Endodermal cell (in vitro differentiated cells): ENCODE measurements at regions not wholly inside any gene's neighbourhood (a gene's known extent, or its start where the extent isn't known, plus 50 kb on each side); places are given as distances from the start of the nearest gene placed in this dataset.

Experiments
- DNase-seq: peaks from one replicate; pipeline ENCODE4 v3.0.0-alpha.2; 2017
- H3K27ac ChIP-seq: 2 replicates; pipeline ENCODE4 v1.5.1; 2013; ENCODE audit warnings: mild to moderate bottlenecking, low read depth, low read length, moderate library complexity
- H3K27me3 ChIP-seq: 2 replicates; pipeline ENCODE4 v1.6.1; 2013; ENCODE audit warnings: mild to moderate bottlenecking, low read length, moderate library complexity; ENCODE audit not compliant: insufficient read depth, control insufficient read depth, poor library complexity, severe bottlenecking
- H3K36me3 ChIP-seq: 2 replicates; pipeline ENCODE4 v1.7.0; 2013; ENCODE audit warnings: mild to moderate bottlenecking, low read length, moderate library complexity; ENCODE audit not compliant: control insufficient read depth, insufficient read depth
- H3K4me1 ChIP-seq: one replicate; pipeline ENCODE4 v1.7.0; 2013; ENCODE audit warnings: low read length; ENCODE audit not compliant: control insufficient read depth, insufficient read depth
- H3K4me3 ChIP-seq: 2 replicates; pipeline ENCODE4 v1.5.1; 2013; ENCODE audit warnings: mild to moderate bottlenecking, low read length, moderate library complexity
- H3K9ac ChIP-seq: 2 replicates; pipeline ENCODE4 v1.6.1; 2013; ENCODE audit warnings: mild to moderate bottlenecking, low read length, moderate library complexity; ENCODE audit not compliant: poor library complexity, severe bottlenecking; ENCODE audit errors: extremely low read depth
- H3K9me3 ChIP-seq: 2 replicates; pipeline ENCODE4 v1.6.1; 2013; ENCODE audit warnings: mild to moderate bottlenecking, low read length, moderate library complexity; ENCODE audit not compliant: control insufficient read depth
- H3K27ac Mint-ChIP-seq: 2 replicates; pipeline ENCODE4 v1.8.0; 2020; ENCODE audit warnings: mixed read lengths
- H3K27me3 Mint-ChIP-seq: 2 replicates; pipeline ENCODE4 v1.8.0; 2021; ENCODE audit warnings: mild to moderate bottlenecking, mixed read lengths; ENCODE audit not compliant: insufficient read depth
- H3K36me3 Mint-ChIP-seq: 2 replicates; pipeline ENCODE4 v1.8.0; 2020; ENCODE audit warnings: low read depth, mixed read lengths
- H3K4me1 Mint-ChIP-seq: 2 replicates; pipeline ENCODE4 v1.8.0; 2020; ENCODE audit warnings: mixed read lengths
- H3K4me3 Mint-ChIP-seq: 2 replicates; pipeline ENCODE4 v1.8.0; 2020; ENCODE audit warnings: mild to moderate bottlenecking, moderate library complexity, mixed read lengths
- H3K9me3 Mint-ChIP-seq: 2 replicates; pipeline ENCODE4 v1.8.0; 2020; ENCODE audit warnings: mild to moderate bottlenecking, mixed read lengths
- WGBS, 2 experiments: methylation state at CpG; one replicate each; pipeline versions ENCODE4 v1.1.5 to v1.1.7; 2013; ENCODE audit warnings: missing lambda C conversion rate in 2 of 2, mixed read lengths in 1 of 2; ENCODE audit not compliant: insufficient coverage in 1 of 2, insufficient read length in 1 of 2; 5-methylcytosine and 5-hydroxymethylcytosine counted together
- TF ChIP-seq, protein P1 (sequence below): fragments of 200-600 bp; sonication (generic); conservative IDR thresholded peaks from 2 replicates; pipeline ENCODE4 v1.5.0; 2021; ENCODE audit warnings: antibody characterized with exemption, mild to moderate bottlenecking

DNA sequence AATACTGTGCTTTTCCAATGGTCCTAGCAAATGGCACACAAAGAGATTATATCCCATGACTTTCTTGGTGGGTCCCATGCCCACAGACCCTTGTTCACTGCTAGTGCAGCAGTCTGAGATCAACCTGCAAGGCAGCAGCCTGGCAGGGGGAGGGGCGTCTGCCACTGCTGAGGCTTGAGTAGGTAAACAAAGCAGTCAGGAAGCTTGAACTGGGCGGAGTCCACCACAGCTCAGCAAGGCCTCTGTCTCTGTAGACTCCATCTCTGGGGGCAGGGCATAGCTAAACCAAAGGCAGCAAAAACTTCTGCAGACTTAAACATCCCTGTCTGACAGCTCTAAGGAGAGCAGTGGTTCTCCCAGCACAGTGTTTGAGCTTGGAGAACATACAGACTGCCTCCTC, 82.9 kb downstream of the ZNF737 start:
- Histone ChIP-seq H3K27me3 (no peaks in the 10 kb centered on the region), H3K4me1 (no peaks in the 10 kb centered on the region), H3K4me3 (no peak overlapping the region), H3K9me3 (no peaks in the 10 kb centered on the region), H3K9ac (no peak overlapping the region), H3K36me3 (no peaks in the 10 kb centered on the region), H3K27ac (no peak overlapping the region)
- Mint-ChIP-seq H3K4me1 (peaks cover 2% of the 10 kb centered on the region), H3K27me3 (no peaks in the 10 kb centered on the region), H3K4me3 (no peak overlapping the region), H3K36me3 (no peaks in the 10 kb centered on the region), H3K9me3 (peaks cover 39% of the 10 kb centered on the region), H3K27ac (no peak overlapping the region)
- TF ChIP-seq, protein P1, sequence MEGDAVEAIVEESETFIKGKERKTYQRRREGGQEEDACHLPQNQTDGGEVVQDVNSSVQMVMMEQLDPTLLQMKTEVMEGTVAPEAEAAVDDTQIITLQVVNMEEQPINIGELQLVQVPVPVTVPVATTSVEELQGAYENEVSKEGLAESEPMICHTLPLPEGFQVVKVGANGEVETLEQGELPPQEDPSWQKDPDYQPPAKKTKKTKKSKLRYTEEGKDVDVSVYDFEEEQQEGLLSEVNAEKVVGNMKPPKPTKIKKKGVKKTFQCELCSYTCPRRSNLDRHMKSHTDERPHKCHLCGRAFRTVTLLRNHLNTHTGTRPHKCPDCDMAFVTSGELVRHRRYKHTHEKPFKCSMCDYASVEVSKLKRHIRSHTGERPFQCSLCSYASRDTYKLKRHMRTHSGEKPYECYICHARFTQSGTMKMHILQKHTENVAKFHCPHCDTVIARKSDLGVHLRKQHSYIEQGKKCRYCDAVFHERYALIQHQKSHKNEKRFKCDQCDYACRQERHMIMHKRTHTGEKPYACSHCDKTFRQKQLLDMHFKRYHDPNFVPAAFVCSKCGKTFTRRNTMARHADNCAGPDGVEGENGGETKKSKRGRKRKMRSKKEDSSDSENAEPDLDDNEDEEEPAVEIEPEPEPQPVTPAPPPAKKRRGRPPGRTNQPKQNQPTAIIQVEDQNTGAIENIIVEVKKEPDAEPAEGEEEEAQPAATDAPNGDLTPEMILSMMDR = no peak
- peak; percentile 42 for DNase-seq
- 67% methylated on average over 2 of the region's 2 CpGs; no CpG with 5 or more reads in 1 of the 2 experiments for WGBS, 2 experiments

DNA sequence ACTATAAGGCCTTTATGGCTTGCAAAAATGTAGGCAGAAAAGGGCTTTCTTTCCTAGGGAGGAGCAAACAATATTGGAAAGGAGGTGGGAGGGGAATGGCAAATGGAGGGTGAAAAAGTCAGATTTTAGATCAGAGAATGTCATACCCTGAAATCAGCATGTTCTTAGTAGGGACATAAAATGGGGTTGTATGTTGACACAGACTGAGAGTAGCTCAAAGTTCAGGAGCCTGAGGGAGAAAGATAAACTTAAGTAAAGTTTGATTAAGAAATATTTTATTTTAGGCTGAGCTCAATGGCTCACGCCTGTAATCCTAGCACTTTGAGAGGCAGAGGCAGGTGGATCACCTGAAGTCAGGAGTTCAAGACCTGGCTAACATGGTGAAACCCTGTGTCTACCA, 83.8 kb downstream of the ZNF737 start:
- H3K9me3 Mint-ChIP-seq = peaks cover 36% of the 10 kb centered on the region
- 100% methylated on average over 1 of the region's 1 CpG; no CpG with 5 or more reads in 1 of the 2 experiments for WGBS, 2 experiments
- no peak overlapping the region for H3K27ac Mint-ChIP-seq

DNA sequence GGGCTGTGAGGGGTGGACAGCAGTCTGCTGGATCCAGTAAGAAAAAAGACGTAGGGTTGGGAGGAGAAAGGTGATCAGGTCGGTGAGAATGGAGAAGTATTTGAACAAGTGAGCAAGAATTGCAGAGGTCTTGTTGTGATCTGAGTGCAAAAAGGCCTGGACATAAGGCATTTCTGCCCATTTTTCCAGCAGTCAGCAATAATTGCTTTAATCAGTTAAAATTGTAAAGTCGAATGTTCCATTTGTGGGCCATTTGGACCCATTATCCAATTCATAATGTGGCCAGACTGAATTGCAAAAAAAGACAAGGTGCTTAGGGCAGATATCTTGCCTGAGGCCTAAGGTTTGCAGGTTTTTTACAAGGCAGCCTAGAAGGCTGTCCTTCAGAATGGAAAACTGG, 86.1 kb downstream of the ZNF737 start:
- no peaks in the 10 kb centered on the region for H3K36me3 ChIP-seq
- 94 to 100% methylated on average over 1 to 3 of the region's 3 CpGs for WGBS, 2 experiments
- Mint-ChIP-seq H3K4me3 (no peak overlapping the region), H3K27ac (no peak overlapping the region), H3K36me3 (no peaks in the 10 kb centered on the region), H3K9me3 (peaks cover 20% of the 10 kb centered on the region), H3K27me3 (peaks cover 5% of the 10 kb centered on the region), H3K4me1 (peaks cover 2% of the 10 kb centered on the region)
- H3K27ac ChIP-seq = no peak overlapping the region
- H3K4me3 ChIP-seq = no peak overlapping the region
- H3K4me1 ChIP-seq = no peaks in the 10 kb centered on the region
- TF ChIP-seq, protein P1 = no peak
- H3K27me3 ChIP-seq = no peaks in the 10 kb centered on the region
- H3K9me3 ChIP-seq = no peaks in the 10 kb centered on the region
- H3K9ac ChIP-seq = no peak overlapping the region
- DNase-seq = no peak

More for the DNA sequence above, 83.8 kb downstream of the ZNF737 start:
- Histone ChIP-seq H3K9me3 (no peaks in the 10 kb centered on the region), H3K4me1 (no peaks in the 10 kb centered on the region), H3K9ac (no peak overlapping the region), H3K27me3 (no peaks in the 10 kb centered on the region), H3K4me3 (no peak overlapping the region), H3K27ac (no peak overlapping the region), H3K36me3 (no peaks in the 10 kb centered on the region)
- Mint-ChIP-seq H3K27me3 (peaks cover 3% of the 10 kb centered on the region), H3K4me1 (peaks cover 2% of the 10 kb centered on the region), H3K36me3 (no peaks in the 10 kb centered on the region), H3K4me3 (no peak overlapping the region)
- no peak for DNase-seq
- TF ChIP-seq, protein P1 = no peak
